Progenitor cell of endocrine pancreas (in vitro differentiated cells): ENCODE measurements at regions not wholly inside any gene's neighbourhood (a gene's known extent, or its start where the extent isn't known, plus 50 kb on each side); places are given as distances from the start of the nearest gene placed in this dataset.

Experiments used
- DNase-seq: peaks from one replicate; pipeline ENCODE4 v3.0.0; 2021; ENCODE audit warnings: low spot score; ENCODE audit not compliant: unreplicated experiment
- H3K27ac Mint-ChIP-seq: 2 replicates; pipeline ENCODE4 v1.8.0; 2021; ENCODE audit warnings: mild to moderate bottlenecking, moderate library complexity, mixed read lengths
- H3K27me3 Mint-ChIP-seq: 2 replicates; pipeline ENCODE4 v1.8.0; 2021; ENCODE audit warnings: mixed read lengths
- H3K36me3 Mint-ChIP-seq: 2 replicates; pipeline ENCODE4 v1.8.0; 2022; ENCODE audit warnings: mixed read lengths; ENCODE audit not compliant: insufficient read depth
- H3K4me1 Mint-ChIP-seq: 2 replicates; pipeline ENCODE4 v1.8.0; 2021; ENCODE audit warnings: low read depth, mixed read lengths
- H3K4me3 Mint-ChIP-seq: 2 replicates; pipeline ENCODE4 v1.8.0; 2021; ENCODE audit warnings: low read depth, mild to moderate bottlenecking, moderate library complexity, mixed read lengths
- H3K9me3 Mint-ChIP-seq: 2 replicates; pipeline ENCODE4 v1.8.0; 2021; ENCODE audit warnings: low read depth, mixed read lengths
- CTCF ChIP-seq: fragments of 200-600 bp; sonication (generic); IDR thresholded peaks from one replicate; pipeline ENCODE4 v1.5.0; 2021; ENCODE audit warnings: antibody characterized with exemption, mild to moderate bottlenecking; ENCODE audit not compliant: unreplicated experiment

GRCh38 chr12:58528271-58528670 lies 392.0 kb downstream of the LRIG3 start:
- Mint-ChIP-seq H3K4me1 (peaks cover 14% of the 10 kb centered on the region), H3K4me3 (no peak overlapping the region), H3K27ac (no peak overlapping the region), H3K27me3 (no peaks in the 10 kb centered on the region), H3K36me3 (no peaks in the 10 kb centered on the region), H3K9me3 (peaks cover 9% of the 10 kb centered on the region)
- DNase-seq = no peak
- TF ChIP-seq CTCF = no peak

- Mint-ChIP-seq H3K36me3 (no peaks in the 10 kb centered on the region), H3K4me1 (peaks cover 14% of the 10 kb centered on the region), H3K27me3 (no peaks in the 10 kb centered on the region), H3K9me3 (peaks cover 9% of the 10 kb centered on the region), H3K4me3 (no peak overlapping the region), H3K27ac (no peak overlapping the region)
- no peak for DNase-seq
- no peak for TF ChIP-seq CTCF
These were observed 391.1 kb downstream of the LRIG3 start for GRCh38 chr12:58529114-58529665.

GRCh38 chr12:58529897-58530741 lies 390.2 kb downstream of the LRIG3 start:
- H3K4me1 Mint-ChIP-seq = peaks cover 13% of the 10 kb centered on the region
- TF ChIP-seq CTCF = no peak
- H3K9me3 Mint-ChIP-seq = peaks cover 9% of the 10 kb centered on the region
- H3K36me3 Mint-ChIP-seq = no peaks in the 10 kb centered on the region
- H3K27me3 Mint-ChIP-seq = no peaks in the 10 kb centered on the region
- H3K27ac Mint-ChIP-seq = no peak overlapping the region
- no peak overlapping the region for H3K4me3 Mint-ChIP-seq
- DNase-seq = no peak

- no peak for DNase-seq
- no peak for TF ChIP-seq CTCF
- H3K27me3 Mint-ChIP-seq = no peaks in the 10 kb centered on the region
- H3K4me1 Mint-ChIP-seq = peaks cover 10% of the 10 kb centered on the region
- no peak overlapping the region for H3K4me3 Mint-ChIP-seq
- no peaks in the 10 kb centered on the region for H3K36me3 Mint-ChIP-seq
- H3K9me3 Mint-ChIP-seq = peaks cover 9% of the 10 kb centered on the region
- no peak overlapping the region for H3K27ac Mint-ChIP-seq
These were observed 389.6 kb downstream of the LRIG3 start for GRCh38 chr12:58530742-58531062.

GRCh38 chr12:58532855-58533608 lies 387.3 kb downstream of the LRIG3 start:
- no peak for DNase-seq
- TF ChIP-seq CTCF = no peak
- Mint-ChIP-seq H3K27me3 (no peaks in the 10 kb centered on the region), H3K36me3 (no peaks in the 10 kb centered on the region), H3K4me1 (peaks cover 3% of the 10 kb centered on the region), H3K4me3 (no peak overlapping the region), H3K9me3 (peaks cover 6% of the 10 kb centered on the region), H3K27ac (no peak overlapping the region)
